K562 (cell line): ENCODE measurements at regions not wholly inside any gene's neighbourhood (a gene's known extent, or its start where the extent isn't known, plus 50 kb on each side); places are given as distances from the start of the nearest gene placed in this dataset.
A peak's percentile ranks its signal among the peaks of the same experiment; 100 is the strongest.
"Not testable (repeated sequence)": the region's sequence is repeated elsewhere in the genome, so short reads cannot be mapped to it uniquely, and the experiment has no call there.

Source experiments
- ATAC-seq: fragments of 200-7000 bp; cut with Tn5 transposase; 3 replicates; pipeline ENCODE4 v1.9.1; 2020; ENCODE audit warnings: moderate library complexity
- BruUV-seq: library from RNA; stranded (reverse); fragments of 400-500 nt; replicated peaks from 2 replicates; lab custom pipeline; 2021; lab: Mats Ljungman, UMichigan
- CTCF ChIA-PET: fragments of 300-600 bp; formaldehyde crosslinking; extraction: SDS; loops from one replicate; lab custom pipeline; 2021; ENCODE audit warnings: low intra/inter-chr PET ratio; lab: Yijun Ruan, JAX
- POLR2A ChIA-PET: fragments of 300-600, 350-650 bp; sonication (Branson Sonifier 250); formaldehyde crosslinking; extraction: SDS; loops from one replicate; lab custom pipeline; 2021; ENCODE audit warnings: antibody characterized with exemption, inconsistent platforms; lab: Yijun Ruan, JAX
- DNase-seq, 4 experiments: peaks; one replicate each; pipeline versions ENCODE4 v3.0.0 to v3.0.0-alpha.2; 2011 to 2018; ENCODE audit warnings: low spot score in 3 of 4, mixed read lengths in 3 of 4; ENCODE audit errors: extremely low read depth in 1 of 4
- FAIRE-seq: peaks from 2 replicates; lab custom pipeline; 2011; peaks lifted over from hg19 to GRCh38; lab: Jason Lieb, UNC
- H2AFZ ChIP-seq: 2 replicates; pipeline ENCODE4 v1.6.0; 2011; ENCODE audit warnings: low read depth, low read length, control low read depth, inconsistent platforms
- H3K27ac ChIP-seq: fragments of 200-600 bp; 3 replicates; pipeline ENCODE4 v1.8.0; 2011; ENCODE audit warnings: low read depth, mild to moderate bottlenecking, control low read depth, inconsistent platforms, low read length, moderate library complexity, mixed read lengths; ENCODE audit errors: extremely low read depth
- H3K27me3 ChIP-seq, 2 experiments: fragments of 300-600 bp in 1 of 2; 2 replicates in 1 of 2; 3 replicates in 1 of 2; pipeline versions ENCODE4 v1.6.0 to v1.8.0; 2011; ENCODE audit warnings: inconsistent platforms in 2 of 2, low read length in 2 of 2, mild to moderate bottlenecking in 1 of 2, mixed read lengths in 1 of 2, moderate library complexity in 1 of 2; ENCODE audit not compliant: control insufficient read depth in 2 of 2, insufficient read depth in 2 of 2
- H3K36me3 ChIP-seq: fragments of 300-600 bp; 3 replicates; pipeline ENCODE4 v1.8.0; 2011; ENCODE audit warnings: mild to moderate bottlenecking, low read length, inconsistent platforms; ENCODE audit not compliant: control insufficient read depth, insufficient read depth
- H3K4me1 ChIP-seq, 2 experiments: fragments of 200-600 bp in 1 of 2; replicated peaks in 1 of 2; 2 replicates in 1 of 2; 3 replicates in 1 of 2; pipeline versions ENCODE4 v1.5.1 to v1.8.0; 2011; ENCODE audit warnings: inconsistent platforms in 2 of 2, low read length in 2 of 2, mild to moderate bottlenecking in 1 of 2, mixed read lengths in 1 of 2, moderate library complexity in 1 of 2; ENCODE audit not compliant: control insufficient read depth in 2 of 2, insufficient read depth in 2 of 2
- H3K4me2 ChIP-seq: 2 replicates; pipeline ENCODE4 v1.6.1; 2011; ENCODE audit warnings: low read length, control low read depth, inconsistent platforms, mixed read lengths; ENCODE audit not compliant: insufficient read depth
- H3K4me3 ChIP-seq: fragments of 200-600 bp; sonication (generic), shearing (Covaris generic); 2 replicates; pipeline ENCODE4 v1.5.1; 2016; ENCODE audit warnings: control low read depth, inconsistent platforms
- H3K79me2 ChIP-seq: fragments of 200-600 bp; 3 replicates; pipeline ENCODE4 v1.8.0; 2011; ENCODE audit warnings: low read length, inconsistent platforms; ENCODE audit not compliant: control insufficient read depth, insufficient read depth
- H3K9ac ChIP-seq, 2 experiments: 2 replicates each; pipeline versions ENCODE4 v1.6.0 to v1.6.1; 2011; ENCODE audit warnings: low read depth in 2 of 2, low read length in 2 of 2, control low read depth in 1 of 2, inconsistent platforms in 1 of 2, mild to moderate bottlenecking in 1 of 2, mixed read lengths in 1 of 2; ENCODE audit not compliant: insufficient read depth in 1 of 2
- H3K9me1 ChIP-seq: one replicate; pipeline ENCODE4 v1.6.0; 2011; ENCODE audit warnings: inconsistent platforms, mild to moderate bottlenecking, low read length, moderate library complexity; ENCODE audit not compliant: control insufficient read depth, insufficient read depth
- H3K9me3 ChIP-seq: replicated peaks from 2 replicates; pipeline ENCODE4 v1.5.1; 2011; ENCODE audit warnings: low read depth, low read length, inconsistent platforms; ENCODE audit not compliant: control insufficient read depth, insufficient read depth
- H4K20me1 ChIP-seq: replicated peaks from 2 replicates; pipeline ENCODE4 v1.6.1; 2011; ENCODE audit warnings: low read length, inconsistent platforms, mixed read lengths; ENCODE audit not compliant: control insufficient read depth, insufficient read depth
- JUND ChIP-seq, 2 experiments: IDR thresholded peaks; 2 replicates in 1 of 2; 3 replicates in 1 of 2; pipeline ENCODE4 v1.6.1; 2011; ENCODE audit warnings: borderline replicate concordance in 2 of 2, low read depth in 2 of 2, low read length in 2 of 2, improper control_type of control experiment in 1 of 2, missing biosample characterization in 1 of 2, missing genetic modification characterization in 1 of 2, missing genetic modification reagents in 1 of 2
- MEIS2 ChIP-seq: fragments of 450-650 bp; IDR thresholded peaks from 2 replicates; pipeline ENCODE4 v1.6.1; 2014; ENCODE audit warnings: mild to moderate bottlenecking; ENCODE audit not compliant: partially characterized antibody
- SMARCE1 ChIP-seq: fragments of 450-650 bp; IDR thresholded peaks from 2 replicates; pipeline ENCODE4 v1.7.1; 2016; ENCODE audit warnings: mild to moderate bottlenecking
- TCFL5 ChIP-seq: fragments of 250-450 bp; sonication (Bioruptor Pico); conservative IDR thresholded peaks from 2 replicates; pipeline ENCODE4 v1.6.1; 2021; ENCODE audit warnings: mild to moderate bottlenecking, moderate library complexity, matching md5 sums
- WGBS: fragments of 100-300 bp; shearing (Covaris generic); methylation state at CpG from one replicate; pipeline ENCODE4 v1.1.6; 2016; ENCODE audit warnings: low coverage, mixed read lengths; ENCODE audit not compliant: insufficient coverage; ENCODE audit errors: missing lambda C conversion rate; 5-methylcytosine and 5-hydroxymethylcytosine counted together
- in situ Hi-C: fragments of 300-500 bp; cut with MboI; formaldehyde crosslinking; loops from 4 replicates; pipeline ENCODE4 v1.15.0; 2018; ENCODE audit warnings: inconsistent platforms, mixed read lengths
- intact Hi-C: fragments of 100-400 bp; cut with micrococcal nuclease; formaldehyde crosslinking; loops from 2 replicates; pipeline ENCODE4 v1.14.2; 2022
- TF ChIP-seq, protein P1 (sequence below), 2 experiments: IDR thresholded peaks in 1 of 2; conservative IDR thresholded peaks in 1 of 2; 2 replicates each; pipeline ENCODE4 v1.6.1; 2016; ENCODE audit warnings: low read depth in 2 of 2, mild to moderate bottlenecking in 1 of 2, missing compliant biosample characterization in 1 of 2, missing genetic modification characterization in 1 of 2, moderate library complexity in 1 of 2

DNA sequence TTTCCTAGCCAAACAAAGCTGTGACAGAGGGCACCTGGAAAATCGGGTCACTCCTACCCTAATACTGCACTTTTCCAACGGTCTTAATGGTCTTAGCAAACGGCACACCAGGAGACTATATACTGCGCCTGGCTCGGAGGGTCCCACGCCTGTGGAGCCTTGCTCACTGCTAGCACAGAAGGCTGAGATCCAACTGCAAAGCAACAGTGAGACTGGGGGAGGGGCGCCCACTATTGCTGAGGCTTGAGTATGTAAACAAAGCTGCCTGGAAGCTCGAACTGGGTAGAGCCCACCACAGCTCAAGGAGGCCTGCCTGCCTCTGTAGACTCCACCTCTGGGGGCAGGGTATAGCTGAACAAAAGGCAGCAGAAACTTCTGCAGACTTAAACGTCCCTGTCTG is 931.7 kb upstream of the ATXN7L3B start:
- H3K9me3 ChIP-seq, intact Hi-C loops, H3K27ac ChIP-seq, H3K79me2 ChIP-seq, CTCF ChIA-PET, POLR2A ChIA-PET, BruUV-seq, H2AFZ ChIP-seq, in situ Hi-C loops, H3K27me3 ChIP-seq, DNase-seq, H3K4me3 ChIP-seq, H3K4me1 ChIP-seq, H3K4me2 ChIP-seq, H3K9me1 ChIP-seq, H3K9ac ChIP-seq, FAIRE-seq, ATAC-seq, H3K36me3 ChIP-seq, H4K20me1 ChIP-seq: not testable (repeated sequence)
- 1% methylated on average over 9 of the region's 9 CpGs for WGBS

DNA sequence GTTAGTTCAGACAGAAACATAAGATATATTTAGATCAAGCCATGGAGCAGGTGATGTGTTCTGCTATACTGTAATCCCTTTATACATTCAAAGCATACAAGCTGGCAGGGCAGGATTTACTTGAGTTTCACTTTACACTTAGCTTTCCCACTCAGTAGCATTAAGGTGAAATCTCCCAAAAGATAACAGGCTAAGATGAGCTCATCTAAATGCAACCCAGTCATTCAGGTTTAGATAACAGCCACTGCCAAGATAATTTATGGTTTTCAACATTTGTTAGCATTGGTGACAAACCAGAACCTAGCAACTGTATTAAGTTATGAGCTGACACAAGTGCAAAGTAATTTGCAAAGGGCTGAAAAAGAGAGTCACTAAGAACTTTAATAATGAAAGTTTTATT is 925.1 kb upstream of the ATXN7L3B start:
- in situ Hi-C loops = no loop called here
- Histone ChIP-seq H3K27ac (no peak overlapping the region), H3K36me3 (no peaks in the 10 kb centered on the region), H2AFZ (no peak overlapping the region), H3K4me3 (no peak overlapping the region), H3K9me3 (no peaks in the 10 kb centered on the region), H3K9ac (no peak overlapping the region), H3K4me1 (no peaks in the 10 kb centered on the region), H3K9me1 (no peaks in the 10 kb centered on the region), H3K4me2 (no peak overlapping the region), H3K79me2 (no peaks in the 10 kb centered on the region), H3K27me3 (no peaks in the 10 kb centered on the region), H4K20me1 (no peaks in the 10 kb centered on the region)
- BruUV-seq = no TSS peak
- POLR2A ChIA-PET = no interaction called here
- intact Hi-C loops = no loop called here
- TF ChIP-seq MEIS2 (peak; percentile 62), JUND (IDR thresholded peaks at IDR 0.05; ENCODE audit: borderline replicate concordance, low read depth, low read length) (no peak), JUND (tag; IDR thresholded peaks at IDR 0.05; ENCODE audit: borderline replicate concordance, low read depth, low read length) (no peak), SMARCE1 (no peak), TCFL5 (CRISPR knock-in tag) (no peak)
- TF ChIP-seq, protein P1, sequence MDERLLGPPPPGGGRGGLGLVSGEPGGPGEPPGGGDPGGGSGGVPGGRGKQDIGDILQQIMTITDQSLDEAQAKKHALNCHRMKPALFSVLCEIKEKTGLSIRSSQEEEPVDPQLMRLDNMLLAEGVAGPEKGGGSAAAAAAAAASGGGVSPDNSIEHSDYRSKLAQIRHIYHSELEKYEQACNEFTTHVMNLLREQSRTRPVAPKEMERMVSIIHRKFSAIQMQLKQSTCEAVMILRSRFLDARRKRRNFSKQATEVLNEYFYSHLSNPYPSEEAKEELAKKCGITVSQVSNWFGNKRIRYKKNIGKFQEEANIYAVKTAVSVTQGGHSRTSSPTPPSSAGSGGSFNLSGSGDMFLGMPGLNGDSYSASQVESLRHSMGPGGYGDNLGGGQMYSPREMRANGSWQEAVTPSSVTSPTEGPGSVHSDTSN (CRISPR knock-in tag; IDR thresholded peaks at IDR 0.05; ENCODE audit: low read depth) = no peak
- TF ChIP-seq, protein P1 (tag; conservative IDR thresholded peaks at IDR 0.05; ENCODE audit: low read depth) = 0 out of 2 replicates have a peak, but pooled peaks have one; percentile 30
- DNase-seq (no peak), ATAC-seq (no peak), FAIRE-seq (no peak)
- CTCF ChIA-PET = no interaction called here
